ENCODE measurements at regions not wholly inside any gene's neighbourhood (a gene's known extent, or its start where the extent isn't known, plus 50 kb on each side); places are given as distances from the start of the nearest gene placed in this dataset.

- TF ChIP-seq, protein P1, sequence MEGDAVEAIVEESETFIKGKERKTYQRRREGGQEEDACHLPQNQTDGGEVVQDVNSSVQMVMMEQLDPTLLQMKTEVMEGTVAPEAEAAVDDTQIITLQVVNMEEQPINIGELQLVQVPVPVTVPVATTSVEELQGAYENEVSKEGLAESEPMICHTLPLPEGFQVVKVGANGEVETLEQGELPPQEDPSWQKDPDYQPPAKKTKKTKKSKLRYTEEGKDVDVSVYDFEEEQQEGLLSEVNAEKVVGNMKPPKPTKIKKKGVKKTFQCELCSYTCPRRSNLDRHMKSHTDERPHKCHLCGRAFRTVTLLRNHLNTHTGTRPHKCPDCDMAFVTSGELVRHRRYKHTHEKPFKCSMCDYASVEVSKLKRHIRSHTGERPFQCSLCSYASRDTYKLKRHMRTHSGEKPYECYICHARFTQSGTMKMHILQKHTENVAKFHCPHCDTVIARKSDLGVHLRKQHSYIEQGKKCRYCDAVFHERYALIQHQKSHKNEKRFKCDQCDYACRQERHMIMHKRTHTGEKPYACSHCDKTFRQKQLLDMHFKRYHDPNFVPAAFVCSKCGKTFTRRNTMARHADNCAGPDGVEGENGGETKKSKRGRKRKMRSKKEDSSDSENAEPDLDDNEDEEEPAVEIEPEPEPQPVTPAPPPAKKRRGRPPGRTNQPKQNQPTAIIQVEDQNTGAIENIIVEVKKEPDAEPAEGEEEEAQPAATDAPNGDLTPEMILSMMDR (IDR thresholded peaks at IDR 0.05; ENCODE audit: extremely low read depth in 1 of 2, insufficient read depth in 1 of 2, low read depth in 1 of 2, low read length in 2 of 2), result no peak
- TF ChIP-seq POLR2A (IDR thresholded peaks at IDR 0.05; ENCODE audit: low read depth, low read length) (no peak), MYC (IDR thresholded peaks at IDR 0.05; ENCODE audit: low read depth, low read length) (no peak), POLR2AphosphoS5 (IDR thresholded peaks at IDR 0.05; ENCODE audit: insufficient read depth, low read depth, low read length) (no peak)
These were observed 434.2 kb upstream of the ADGRB3 start for GRCh38 chr6:68200929-68201328.

Data from endothelial cell of umbilical vein (primary cell).